Gastroesophageal sphincter (tissue), 4 donors: ENCODE measurements at regions not wholly inside any gene's neighbourhood (a gene's known extent, or its start where the extent isn't known, plus 50 kb on each side); places are given as distances from the start of the nearest gene placed in this dataset.
"Not testable (repeated sequence)": the region's sequence is repeated elsewhere in the genome, so short reads cannot be mapped to it uniquely, and the experiment has no call there.

Source experiments
- ATAC-seq: fragments of 150-250 bp; one replicate; pipeline ENCODE4 v1.9.1; 2016; ENCODE audit warnings: mild to moderate bottlenecking, moderate library complexity
- H3K27ac ChIP-seq, 4 donors: fragments of 200-600 bp; sonication (generic) in 3 of 4; 1 replicate in 3 of 4; 2 replicates in 1 of 4; pipeline ENCODE4 v1.5.1; 2016 to 2019
- H3K27me3 ChIP-seq: fragments of 200-600 bp; sonication (generic); one replicate; pipeline ENCODE4 v1.5.1; 2019
- H3K36me3 ChIP-seq, 2 donors: fragments of 200-600 bp; sonication (generic); one replicate each; pipeline ENCODE4 v1.5.1; 2019; ENCODE audit warnings: control low read depth in 1 of 2
- H3K4me1 ChIP-seq, 3 donors: fragments of 200-600 bp; sonication (generic); 1 replicate in 2 of 3; 2 replicates in 1 of 3; pipeline ENCODE4 v1.5.1; 2016 to 2019; ENCODE audit warnings: control low read depth in 2 of 3
- H3K4me3 ChIP-seq, 2 donors: fragments of 200-600 bp; sonication (generic); one replicate each; pipeline ENCODE4 v1.5.1; 2019; ENCODE audit warnings: mild to moderate bottlenecking in 1 of 2, moderate library complexity in 1 of 2
- H3K9me3 ChIP-seq, 3 donors: fragments of 200-600 bp; sonication (generic); one replicate each; pipeline ENCODE4 v1.5.1; 2017 to 2019; ENCODE audit warnings: control low read depth in 2 of 3
- EP300 ChIP-seq: sonication (generic); formaldehyde crosslinking; IDR thresholded peaks from one replicate; pipeline ENCODE4 v1.6.1; 2017; ENCODE audit warnings: antibody characterized with exemption, mild to moderate bottlenecking
- POLR2A ChIP-seq, 2 donors: fragments of 450-650 bp; IDR thresholded peaks; one replicate each; pipeline ENCODE4 v1.6.1; 2017; ENCODE audit warnings: antibody characterized with exemption in 2 of 2, mild to moderate bottlenecking in 2 of 2, moderate library complexity in 1 of 2
- POLR2AphosphoS5 ChIP-seq: sonication (generic); formaldehyde crosslinking; IDR thresholded peaks from one replicate; pipeline ENCODE4 v1.6.1; 2017; ENCODE audit warnings: antibody characterized with exemption
- WGBS, 2 donors: methylation state at CpG; one replicate each; pipeline ENCODE4 v1.1.5; 2018; ENCODE audit warnings: low coverage in 1 of 2; 5-methylcytosine and 5-hydroxymethylcytosine counted together
- TF ChIP-seq, protein P1 (sequence below), 4 experiments: fragments of 200-600 bp in 2 of 4; fragments of 450-650 bp in 2 of 4; sonication (generic) in 1 of 4; IDR thresholded peaks; one replicate each; pipeline ENCODE4 v1.5.1; 2017 to 2019; ENCODE audit warnings: antibody characterized with exemption in 4 of 4, mild to moderate bottlenecking in 2 of 4, moderate library complexity in 2 of 4

DNA sequence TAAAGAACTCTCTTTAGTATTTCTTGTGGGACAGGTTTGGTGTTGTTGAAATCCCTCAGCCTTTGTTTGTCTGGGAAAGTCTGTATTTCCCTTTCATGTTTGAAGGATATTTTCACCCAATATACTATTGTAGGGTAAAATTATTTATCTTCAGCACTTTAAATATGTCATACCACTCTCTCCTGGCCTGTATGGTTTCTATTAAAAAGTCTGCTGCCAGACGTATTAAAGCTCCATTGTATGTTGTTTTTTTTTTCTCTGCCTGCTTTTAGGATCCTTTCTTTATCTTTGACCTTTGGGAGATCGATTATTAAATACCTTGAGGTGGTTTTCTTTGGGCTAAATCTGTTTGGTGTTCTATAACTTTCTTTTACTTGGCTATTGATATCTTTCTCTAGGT lies 119.0 kb upstream of the TBC1D5 start:
- no peaks in the 10 kb centered on the region for H3K27me3 ChIP-seq
- no peaks in the 10 kb centered on the region for H3K9me3 ChIP-seq
- H3K36me3 ChIP-seq: no peaks in the 10 kb centered on the region
- H3K4me1 ChIP-seq: no peaks in the 10 kb centered on the region
- ATAC-seq: no peak
- TF ChIP-seq, protein P1, sequence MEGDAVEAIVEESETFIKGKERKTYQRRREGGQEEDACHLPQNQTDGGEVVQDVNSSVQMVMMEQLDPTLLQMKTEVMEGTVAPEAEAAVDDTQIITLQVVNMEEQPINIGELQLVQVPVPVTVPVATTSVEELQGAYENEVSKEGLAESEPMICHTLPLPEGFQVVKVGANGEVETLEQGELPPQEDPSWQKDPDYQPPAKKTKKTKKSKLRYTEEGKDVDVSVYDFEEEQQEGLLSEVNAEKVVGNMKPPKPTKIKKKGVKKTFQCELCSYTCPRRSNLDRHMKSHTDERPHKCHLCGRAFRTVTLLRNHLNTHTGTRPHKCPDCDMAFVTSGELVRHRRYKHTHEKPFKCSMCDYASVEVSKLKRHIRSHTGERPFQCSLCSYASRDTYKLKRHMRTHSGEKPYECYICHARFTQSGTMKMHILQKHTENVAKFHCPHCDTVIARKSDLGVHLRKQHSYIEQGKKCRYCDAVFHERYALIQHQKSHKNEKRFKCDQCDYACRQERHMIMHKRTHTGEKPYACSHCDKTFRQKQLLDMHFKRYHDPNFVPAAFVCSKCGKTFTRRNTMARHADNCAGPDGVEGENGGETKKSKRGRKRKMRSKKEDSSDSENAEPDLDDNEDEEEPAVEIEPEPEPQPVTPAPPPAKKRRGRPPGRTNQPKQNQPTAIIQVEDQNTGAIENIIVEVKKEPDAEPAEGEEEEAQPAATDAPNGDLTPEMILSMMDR (IDR thresholded peaks at IDR 0.05): no peak
- TF ChIP-seq POLR2A (IDR thresholded peaks at IDR 0.05): no peak
- TF ChIP-seq POLR2AphosphoS5: no peak
- no peak for TF ChIP-seq EP300
- no peak overlapping the region for H3K27ac ChIP-seq
- WGBS, 2 donors: 43 to 63% methylated on average over 2 of the region's 2 CpGs
- H3K4me3 ChIP-seq: no peak overlapping the region

DNA sequence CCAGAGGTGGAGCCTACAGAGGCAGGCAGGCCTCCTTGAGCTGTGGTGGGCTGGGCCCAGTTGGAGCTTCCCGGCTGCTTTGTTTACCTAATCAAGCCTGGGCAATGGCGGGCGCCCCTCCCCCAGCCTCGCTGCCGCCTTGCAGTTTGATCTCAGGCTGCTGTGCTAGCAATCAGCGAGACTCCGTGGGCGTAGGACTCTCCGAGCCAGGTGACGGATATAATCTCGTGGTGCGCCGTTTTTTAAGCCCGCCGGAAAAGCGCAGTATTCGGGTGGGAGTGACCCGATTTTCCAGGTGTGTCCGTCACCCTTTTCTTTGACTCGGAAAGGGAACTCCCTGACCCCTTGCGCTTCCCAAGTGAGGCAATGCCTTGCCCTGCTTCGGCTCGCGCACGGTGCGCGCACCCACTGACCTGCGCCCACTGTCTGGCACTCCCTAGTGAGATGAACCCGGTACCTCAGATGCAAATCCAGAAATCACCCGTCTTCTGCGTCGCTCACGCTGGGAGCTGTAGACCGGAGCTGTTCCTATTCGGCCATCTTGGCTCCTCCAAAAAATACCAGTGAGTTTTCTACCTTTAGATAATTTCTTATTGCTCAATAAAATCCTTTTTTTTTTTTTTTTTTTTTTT lies 118.5 kb upstream of the TBC1D5 start:
- ATAC-seq, H3K27me3 ChIP-seq, H3K9me3 ChIP-seq, H3K4me3 ChIP-seq, H3K4me1 ChIP-seq, H3K36me3 ChIP-seq, H3K27ac ChIP-seq: not testable (repeated sequence)
- 92 to 100% methylated on average over 3 to 24 of the region's 35 CpGs for WGBS, 2 donors

DNA sequence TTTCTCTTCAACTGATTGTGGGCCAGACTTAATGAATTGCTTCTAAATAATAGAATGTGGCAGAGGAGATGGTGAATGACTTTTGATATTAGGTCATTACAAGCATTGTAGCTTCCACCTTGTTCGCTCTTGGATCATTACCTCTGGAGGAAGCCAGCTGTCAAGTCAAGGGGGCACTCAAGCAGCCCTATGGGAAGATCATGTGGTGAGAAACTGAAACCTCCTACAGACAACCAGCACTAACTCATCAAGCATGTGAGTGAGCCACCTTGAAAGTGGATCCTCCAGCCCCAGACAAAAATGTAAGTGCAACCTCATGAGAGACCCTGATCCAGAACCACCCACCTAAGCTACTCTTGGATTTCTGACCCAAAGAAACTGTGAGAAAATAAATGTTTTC lies 109.8 kb upstream of the TBC1D5 start:
- no peaks in the 10 kb centered on the region for H3K4me1 ChIP-seq
- no peak for ATAC-seq
- H3K27me3 ChIP-seq: no peaks in the 10 kb centered on the region
- 82 to 100% methylated on average over 1 of the region's 1 CpG for WGBS, 2 donors
- no peaks in the 10 kb centered on the region for H3K36me3 ChIP-seq
- H3K27ac ChIP-seq: no peak overlapping the region
- TF ChIP-seq, protein P1 (IDR thresholded peaks at IDR 0.05): no peak
- no peak for TF ChIP-seq EP300
- TF ChIP-seq POLR2A (IDR thresholded peaks at IDR 0.05): no peak
- H3K9me3 ChIP-seq: peaks cover 0 to 5% (median 0%) of the 10 kb centered on the region in 3 donors
- H3K4me3 ChIP-seq: no peak overlapping the region

DNA sequence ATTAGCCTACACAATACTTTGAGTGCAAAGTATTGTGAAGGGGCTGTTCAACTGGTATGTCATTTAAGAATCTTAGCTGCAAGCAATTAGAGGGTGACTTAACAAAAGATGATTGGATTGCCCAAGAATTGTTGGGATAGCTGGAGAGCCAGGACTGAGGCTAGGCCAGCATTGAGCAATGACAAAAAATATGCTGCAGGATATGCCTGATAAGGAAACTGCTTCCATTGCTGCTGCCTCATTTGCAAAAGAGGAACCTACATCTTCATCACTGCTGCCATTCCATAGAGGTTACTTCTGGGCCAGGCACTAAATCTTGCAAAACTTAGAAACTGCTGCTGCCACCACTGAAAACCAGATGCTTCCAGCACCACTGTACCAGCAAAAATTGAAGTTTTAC lies 108.0 kb upstream of the TBC1D5 start:
- ATAC-seq: no peak
- TF ChIP-seq, protein P1 (IDR thresholded peaks at IDR 0.05): no peak
- no peak for TF ChIP-seq POLR2A (IDR thresholded peaks at IDR 0.05)
- no peak for TF ChIP-seq EP300
- TF ChIP-seq POLR2AphosphoS5: no peak

DNA sequence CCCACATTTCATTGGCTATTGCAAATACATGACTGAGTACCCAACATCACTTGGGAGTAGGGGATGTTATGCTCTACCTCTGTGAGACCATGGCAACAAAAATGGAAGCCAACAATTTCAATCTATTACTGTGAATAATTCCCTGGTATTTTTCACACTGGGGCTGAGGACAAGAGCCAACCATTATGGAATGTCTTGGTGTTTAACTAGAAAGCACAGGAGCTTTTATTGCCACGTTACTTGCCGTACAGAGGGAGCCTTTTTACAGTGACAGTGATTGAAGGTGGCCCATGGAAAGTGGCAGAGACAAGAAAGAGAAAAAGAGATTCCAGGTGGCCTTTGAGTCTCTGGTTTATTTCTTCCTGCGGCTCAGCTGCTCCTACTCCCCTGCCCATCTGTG lies 105.7 kb upstream of the TBC1D5 start:
- ATAC-seq: no peak
- no peaks in the 10 kb centered on the region for H3K9me3 ChIP-seq
- no peaks in the 10 kb centered on the region for H3K27me3 ChIP-seq
- H3K4me3 ChIP-seq: no peak overlapping the region
- no peaks in the 10 kb centered on the region for H3K36me3 ChIP-seq
- 42% methylated on average over 3 of the region's 3 CpGs for WGBS, 2 donors
- no peaks in the 10 kb centered on the region for H3K4me1 ChIP-seq
- no peak overlapping the region for H3K27ac ChIP-seq
- TF ChIP-seq POLR2A (IDR thresholded peaks at IDR 0.05): no peak
- TF ChIP-seq, protein P1 (IDR thresholded peaks at IDR 0.05): no peak
- TF ChIP-seq POLR2AphosphoS5: no peak
- TF ChIP-seq EP300: no peak

More for the DNA sequence above, 108.0 kb upstream of the TBC1D5 start:
- H3K27me3 ChIP-seq: no peaks in the 10 kb centered on the region
- no peak overlapping the region for H3K27ac ChIP-seq
- H3K9me3 ChIP-seq: no peaks in the 10 kb centered on the region
- no peak overlapping the region for H3K4me3 ChIP-seq
- H3K36me3 ChIP-seq: no peaks in the 10 kb centered on the region
- no peaks in the 10 kb centered on the region for H3K4me1 ChIP-seq
